ENCODE measurements at regions not wholly inside any gene's neighbourhood (a gene's known extent, or its start where the extent isn't known, plus 50 kb on each side); places are given as distances from the start of the nearest gene placed in this dataset.

- no peak overlapping the region for H3K4me3 ChIP-seq (replicated peaks in 1 of 2; ENCODE audit: low read depth in 2 of 2, low read length in 2 of 2)
- no peak for TF ChIP-seq CTCF (IDR thresholded peaks at IDR 0.05; ENCODE audit: low read depth, low read length)
- DNase-seq (ENCODE audit: low read depth in 2 of 2), result peak in 1 of 2 donors; percentile 51
Measured at GRCh38 chr2:46818141-46818621, 97.4 kb downstream of the MCFD2 start.

GRCh38 chr2:46816846-46817726 lies 98.5 kb downstream of the MCFD2 start:
- DNase-seq (ENCODE audit: low read depth in 2 of 2), result no peak
- H3K4me3 ChIP-seq (replicated peaks in 1 of 2; ENCODE audit: low read depth in 2 of 2, low read length in 2 of 2), result no peak overlapping the region
- no peak for TF ChIP-seq CTCF (IDR thresholded peaks at IDR 0.05; ENCODE audit: low read depth, low read length)

- DNase-seq (ENCODE audit: low read depth in 2 of 2), result no peak
- no peak for TF ChIP-seq CTCF (IDR thresholded peaks at IDR 0.05; ENCODE audit: low read depth, low read length)
- H3K4me3 ChIP-seq (replicated peaks in 1 of 2; ENCODE audit: low read depth in 2 of 2, low read length in 2 of 2), result no peak overlapping the region
Measured at GRCh38 chr2:46816151-46816845, 99.3 kb downstream of the MCFD2 start.

GRCh38 chr2:46815121-46815802 lies 100.3 kb downstream of the MCFD2 start:
- TF ChIP-seq CTCF (IDR thresholded peaks at IDR 0.05; ENCODE audit: low read depth, low read length), result no peak
- no peak overlapping the region for H3K4me3 ChIP-seq (replicated peaks in 1 of 2; ENCODE audit: low read depth in 2 of 2, low read length in 2 of 2)
- no peak for DNase-seq (ENCODE audit: low read depth in 2 of 2)

- no peak for TF ChIP-seq CTCF (IDR thresholded peaks at IDR 0.05; ENCODE audit: low read depth, low read length)
- H3K4me3 ChIP-seq (replicated peaks in 1 of 2; ENCODE audit: low read depth in 2 of 2, low read length in 2 of 2), result no peak overlapping the region
Measured at GRCh38 chr2:46814160-46814961, 101.2 kb downstream of the MCFD2 start.

GRCh38 chr2:46813680-46814079 lies 101.9 kb downstream of the MCFD2 start:
- no peak overlapping the region for H3K4me3 ChIP-seq (replicated peaks in 1 of 2; ENCODE audit: low read depth in 2 of 2, low read length in 2 of 2)
- no peak for DNase-seq (ENCODE audit: low read depth in 2 of 2)
- TF ChIP-seq CTCF (IDR thresholded peaks at IDR 0.05; ENCODE audit: low read depth, low read length), result no peak

More at GRCh38 chr2:46814160-46814961, 101.2 kb downstream of the MCFD2 start:
- peak; percentile 84 to 98 for DNase-seq (ENCODE audit: low read depth in 2 of 2)
